ENCODE measurements at regions not wholly inside any gene's neighbourhood (a gene's known extent, or its start where the extent isn't known, plus 50 kb on each side); places are given as distances from the start of the nearest gene placed in this dataset.

- H3K9me3 ChIP-seq: no peaks in the 10 kb centered on the region
- H3K27ac ChIP-seq (replicated peaks in 1 of 4): no peak overlapping the region
- WGBS: 45% methylated on average over 5 of the region's 5 CpGs
- H3K27me3 ChIP-seq: no peaks in the 10 kb centered on the region
- H3K4me1 ChIP-seq: peaks cover 0 to 22% (median 3%) of the 10 kb centered on the region in 4 donors
- intact Hi-C loops (cut with DNase I): no loop called here
- no peak for DNase-seq (ENCODE audit: extremely low spot score)
- TF ChIP-seq POLR2AphosphoS5 (IDR thresholded peaks at IDR 0.05): no peak
- no peak overlapping the region for H3K4me3 ChIP-seq
- H3K36me3 ChIP-seq: no peaks in the 10 kb centered on the region
Measured at GRCh38 chr18:75810961-75811551, 383.6 kb upstream of the SMIM21 start.

GRCh38 chr18:75810516-75810915 is 383.0 kb upstream of the SMIM21 start:
- 61% methylated on average over 9 of the region's 9 CpGs for WGBS
- Histone ChIP-seq H3K27ac (replicated peaks in 1 of 4) (no peak overlapping the region), H3K9me3 (no peaks in the 10 kb centered on the region), H3K4me3 (no peak overlapping the region), H3K36me3 (no peaks in the 10 kb centered on the region), H3K27me3 (no peaks in the 10 kb centered on the region), H3K4me1 (peaks cover 0 to 22% (median 3%) of the 10 kb centered on the region in 4 donors)
- TF ChIP-seq CTCF (IDR thresholded peaks at IDR 0.05) (no peak), EP300 (IDR thresholded peaks at IDR 0.05) (no peak), POLR2AphosphoS5 (IDR thresholded peaks at IDR 0.05) (no peak), POLR2A (IDR thresholded peaks at IDR 0.05; ENCODE audit: low read depth) (no peak)
- intact Hi-C loops (cut with DNase I): no loop called here
- DNase-seq (ENCODE audit: extremely low spot score): no peak

GRCh38 chr18:75809926-75810255 is 382.4 kb upstream of the SMIM21 start:
- Histone ChIP-seq H3K36me3 (no peaks in the 10 kb centered on the region), H3K4me3 (no peak overlapping the region), H3K27ac (replicated peaks in 1 of 4) (no peak overlapping the region), H3K27me3 (no peaks in the 10 kb centered on the region), H3K4me1 (peaks cover 0 to 22% (median 3%) of the 10 kb centered on the region in 4 donors), H3K9me3 (no peaks in the 10 kb centered on the region)
- WGBS: 51% methylated on average over 6 of the region's 6 CpGs
- no peak for DNase-seq (ENCODE audit: extremely low spot score)
- TF ChIP-seq EP300 (IDR thresholded peaks at IDR 0.05): no peak
- TF ChIP-seq POLR2A (IDR thresholded peaks at IDR 0.05; ENCODE audit: low read depth): no peak
- intact Hi-C loops (cut with DNase I): no loop called here

- intact Hi-C loops (cut with DNase I): no loop called here
- no peak overlapping the region for H3K27ac ChIP-seq (replicated peaks in 1 of 4)
- DNase-seq (ENCODE audit: extremely low spot score): no peak
- peaks cover 0 to 22% (median 3%) of the 10 kb centered on the region in 4 donors for H3K4me1 ChIP-seq
- no peaks in the 10 kb centered on the region for H3K27me3 ChIP-seq
- no peaks in the 10 kb centered on the region for H3K36me3 ChIP-seq
- WGBS: 55% methylated on average over 20 of the region's 20 CpGs
- H3K4me3 ChIP-seq: no peak overlapping the region
- no peaks in the 10 kb centered on the region for H3K9me3 ChIP-seq
- TF ChIP-seq EP300 (IDR thresholded peaks at IDR 0.05) (no peak), POLR2AphosphoS5 (IDR thresholded peaks at IDR 0.05) (no peak), CTCF (IDR thresholded peaks at IDR 0.05) (no peak), POLR2A (IDR thresholded peaks at IDR 0.05; ENCODE audit: low read depth) (no peak)
Measured at GRCh38 chr18:75809151-75809925, 381.8 kb upstream of the SMIM21 start.

GRCh38 chr18:75805265-75805664 is 377.8 kb upstream of the SMIM21 start:
- H3K36me3 ChIP-seq: no peaks in the 10 kb centered on the region
- intact Hi-C loops (cut with DNase I): no loop called here
- TF ChIP-seq CTCF (IDR thresholded peaks at IDR 0.05): no peak
- TF ChIP-seq POLR2A (IDR thresholded peaks at IDR 0.05; ENCODE audit: low read depth): no peak
- TF ChIP-seq POLR2AphosphoS5 (IDR thresholded peaks at IDR 0.05): no peak
- TF ChIP-seq EP300 (IDR thresholded peaks at IDR 0.05): no peak
- no peaks in the 10 kb centered on the region for H3K9me3 ChIP-seq
- 67% methylated on average over 3 of the region's 3 CpGs for WGBS
- H3K27me3 ChIP-seq: no peaks in the 10 kb centered on the region
- peaks cover 0 to 11% (median 3%) of the 10 kb centered on the region in 4 donors for H3K4me1 ChIP-seq
- no peak overlapping the region for H3K27ac ChIP-seq (replicated peaks in 1 of 4)
- H3K4me3 ChIP-seq: no peak overlapping the region
- DNase-seq (ENCODE audit: extremely low spot score): no peak
